ENCODE measurements at regions not wholly inside any gene's neighbourhood (a gene's known extent, or its start where the extent isn't known, plus 50 kb on each side); places are given as distances from the start of the nearest gene placed in this dataset.

- no peak for TF ChIP-seq ZFP36 (IDR thresholded peaks at IDR 0.05; ENCODE audit: borderline replicate concordance, partially characterized antibody)
- TF ChIP-seq POLR2A (IDR thresholded peaks at IDR 0.05; ENCODE audit: low read length) = no peak
- no peak for TF ChIP-seq EP300 (IDR thresholded peaks at IDR 0.05)
- no peak for TF ChIP-seq EHMT2 (IDR thresholded peaks at IDR 0.05; ENCODE audit: low read depth)
- no peak for TF ChIP-seq CTCF (IDR thresholded peaks at IDR 0.05)
- no peak for TF ChIP-seq JUN (IDR thresholded peaks at IDR 0.05)
- no peak for TF ChIP-seq NPAS2 (CRISPR knock-in tag; IDR thresholded peaks at IDR 0.05; ENCODE audit: borderline replicate concordance)
- TF ChIP-seq, protein P1, sequence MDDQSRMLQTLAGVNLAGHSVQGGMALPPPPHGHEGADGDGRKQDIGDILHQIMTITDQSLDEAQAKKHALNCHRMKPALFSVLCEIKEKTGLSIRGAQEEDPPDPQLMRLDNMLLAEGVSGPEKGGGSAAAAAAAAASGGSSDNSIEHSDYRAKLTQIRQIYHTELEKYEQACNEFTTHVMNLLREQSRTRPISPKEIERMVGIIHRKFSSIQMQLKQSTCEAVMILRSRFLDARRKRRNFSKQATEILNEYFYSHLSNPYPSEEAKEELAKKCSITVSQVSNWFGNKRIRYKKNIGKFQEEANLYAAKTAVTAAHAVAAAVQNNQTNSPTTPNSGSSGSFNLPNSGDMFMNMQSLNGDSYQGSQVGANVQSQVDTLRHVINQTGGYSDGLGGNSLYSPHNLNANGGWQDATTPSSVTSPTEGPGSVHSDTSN (IDR thresholded peaks at IDR 0.05) = no peak
- no peak for TF ChIP-seq RAD21 (conservative IDR thresholded peaks at IDR 0.05 in 1 of 2, IDR thresholded peaks at IDR 0.05 in 1 of 2)
- no peak for TF ChIP-seq HDAC2 (IDR thresholded peaks at IDR 0.05)
Measured at GRCh38 chr12:33708935-33709334, 269.3 kb upstream of the SYT10 start.
